Neural crest cell (in vitro differentiated cells): ENCODE measurements at regions not wholly inside any gene's neighbourhood (a gene's known extent, or its start where the extent isn't known, plus 50 kb on each side); places are given as distances from the start of the nearest gene placed in this dataset.

ENCODE experiments used
- DNase-seq: peaks from one replicate; pipeline ENCODE4 v3.0.0; 2021; ENCODE audit warnings: low read depth, mixed read lengths, low spot score
- H3K27ac Mint-ChIP-seq: one replicate; pipeline ENCODE4 v1.8.0; 2021; ENCODE audit warnings: mild to moderate bottlenecking, mixed read lengths; ENCODE audit not compliant: unreplicated experiment
- H3K27me3 Mint-ChIP-seq: 2 replicates; pipeline ENCODE4 v1.8.0; 2021; ENCODE audit warnings: low read depth, mild to moderate bottlenecking, mixed read lengths
- H3K36me3 Mint-ChIP-seq: 2 replicates; pipeline ENCODE4 v1.8.0; 2021; ENCODE audit warnings: low read depth, mild to moderate bottlenecking, mixed read lengths
- H3K4me1 Mint-ChIP-seq: 2 replicates; pipeline ENCODE4 v1.8.0; 2021; ENCODE audit warnings: mixed read lengths
- H3K4me3 Mint-ChIP-seq: one replicate; pipeline ENCODE4 v1.8.0; 2021; ENCODE audit warnings: mild to moderate bottlenecking, mixed read lengths
- H3K9me3 Mint-ChIP-seq: 2 replicates; pipeline ENCODE4 v1.8.0; 2021; ENCODE audit warnings: mixed read lengths
- CTCF ChIP-seq: fragments of 200-600 bp; sonication (generic); conservative IDR thresholded peaks from 2 replicates; pipeline ENCODE4 v1.5.0; 2021; ENCODE audit warnings: antibody characterized with exemption, mild to moderate bottlenecking

- Mint-ChIP-seq H3K27ac (no peak overlapping the region), H3K4me3 (no peak overlapping the region), H3K36me3 (no peaks in the 10 kb centered on the region), H3K9me3 (no peaks in the 10 kb centered on the region), H3K27me3 (peaks cover 24% of the 10 kb centered on the region), H3K4me1 (no peaks in the 10 kb centered on the region)
- no peak for TF ChIP-seq CTCF
- DNase-seq = no peak
Measured at GRCh38 chr6:9057937-9058336, 622.6 kb upstream of the SLC35B3 start.

GRCh38 chr6:9056556-9056955 lies 621.2 kb upstream of the SLC35B3 start:
- DNase-seq = no peak
- Mint-ChIP-seq H3K27ac (no peak overlapping the region), H3K9me3 (no peaks in the 10 kb centered on the region), H3K4me3 (no peak overlapping the region), H3K36me3 (no peaks in the 10 kb centered on the region), H3K4me1 (no peaks in the 10 kb centered on the region), H3K27me3 (peaks cover 15% of the 10 kb centered on the region)
- TF ChIP-seq CTCF = no peak

- Mint-ChIP-seq H3K27me3 (no peaks in the 10 kb centered on the region), H3K4me3 (no peak overlapping the region), H3K4me1 (peaks cover 4% of the 10 kb centered on the region), H3K9me3 (peaks cover 4% of the 10 kb centered on the region), H3K27ac (no peak overlapping the region), H3K36me3 (no peaks in the 10 kb centered on the region)
- no peak for TF ChIP-seq CTCF
- no peak for DNase-seq
Measured at GRCh38 chr6:9044426-9044825, 609.1 kb upstream of the SLC35B3 start.

GRCh38 chr6:9040718-9041117 lies 605.4 kb upstream of the SLC35B3 start:
- peaks cover 4% of the 10 kb centered on the region for H3K9me3 Mint-ChIP-seq
- H3K36me3 Mint-ChIP-seq = no peaks in the 10 kb centered on the region
- H3K4me1 Mint-ChIP-seq = peaks cover 4% of the 10 kb centered on the region
- no peak for TF ChIP-seq CTCF
- no peaks in the 10 kb centered on the region for H3K27me3 Mint-ChIP-seq
- H3K27ac Mint-ChIP-seq = no peak overlapping the region
- no peak for DNase-seq
- no peak overlapping the region for H3K4me3 Mint-ChIP-seq

- Mint-ChIP-seq H3K27me3 (no peaks in the 10 kb centered on the region), H3K9me3 (peaks cover 4% of the 10 kb centered on the region), H3K4me1 (peaks cover 9% of the 10 kb centered on the region), H3K36me3 (no peaks in the 10 kb centered on the region), H3K27ac (no peak overlapping the region), H3K4me3 (no peak overlapping the region)
- TF ChIP-seq CTCF = no peak
- no peak for DNase-seq
Measured at GRCh38 chr6:9039258-9039657, 603.9 kb upstream of the SLC35B3 start.

GRCh38 chr6:9028086-9028485 lies 592.7 kb upstream of the SLC35B3 start:
- DNase-seq = no peak
- H3K27ac Mint-ChIP-seq = no peak overlapping the region
- no peak overlapping the region for H3K4me3 Mint-ChIP-seq
- no peaks in the 10 kb centered on the region for H3K36me3 Mint-ChIP-seq
- peaks cover 9% of the 10 kb centered on the region for H3K27me3 Mint-ChIP-seq
- no peaks in the 10 kb centered on the region for H3K4me1 Mint-ChIP-seq
- peaks cover 3% of the 10 kb centered on the region for H3K9me3 Mint-ChIP-seq
- TF ChIP-seq CTCF = no peak
